CD4-positive, CD25-positive, alpha-beta regulatory T cell (primary cell): ENCODE measurements at regions not wholly inside any gene's neighbourhood (a gene's known extent, or its start where the extent isn't known, plus 50 kb on each side); places are given as distances from the start of the nearest gene placed in this dataset.

Experiments
- ATAC-seq, 2 donors: fragments of 150-1000 bp; cut with Tn5 transposase; one replicate each; pipeline ENCODE4 v1.10.0; 2021; ENCODE audit warnings: low read depth in 2 of 2, moderate number of reproducible peaks in 2 of 2, moderate library complexity in 1 of 2
- DNase-seq, 3 donors: peaks; one replicate each; pipeline versions ENCODE4 v3.0.0 to v3.0.0-alpha.2; 2012 to 2022; ENCODE audit warnings: mixed read lengths in 1 of 3
- H3K27ac ChIP-seq: one replicate; pipeline ENCODE4 v1.7.0; 2013; ENCODE audit warnings: mild to moderate bottlenecking, low read length; ENCODE audit not compliant: insufficient read depth, poor library complexity, severe bottlenecking
- H3K27me3 ChIP-seq: one replicate; pipeline ENCODE4 v1.7.0; 2013; ENCODE audit warnings: low read length; ENCODE audit not compliant: control insufficient read depth, insufficient read depth
- H3K36me3 ChIP-seq: one replicate; pipeline ENCODE4 v1.7.0; 2013; ENCODE audit warnings: mild to moderate bottlenecking, low read length, moderate library complexity; ENCODE audit not compliant: control insufficient read depth, insufficient read depth
- H3K4me1 ChIP-seq: 2 replicates; pipeline ENCODE4 v1.7.0; 2013; ENCODE audit warnings: mild to moderate bottlenecking, low read length; ENCODE audit not compliant: insufficient read depth, control insufficient read depth, poor library complexity, severe bottlenecking
- H3K4me3 ChIP-seq: one replicate; pipeline ENCODE4 v1.7.0; 2013; ENCODE audit warnings: low read depth, mild to moderate bottlenecking, low read length, moderate library complexity
- H3K9me3 ChIP-seq, 2 experiments: 1 replicate in 1 of 2; 2 replicates in 1 of 2; pipeline ENCODE4 v1.7.0; 2013; ENCODE audit warnings: low read length in 2 of 2, mild to moderate bottlenecking in 1 of 2, moderate library complexity in 1 of 2; ENCODE audit not compliant: control insufficient read depth in 2 of 2
- H3K27ac Mint-ChIP-seq, 3 donors: one replicate each; pipeline ENCODE4 v1.8.0; 2020 to 2022; ENCODE audit warnings: mild to moderate bottlenecking in 3 of 3, mixed read lengths in 3 of 3, moderate library complexity in 2 of 3
- H3K27me3 Mint-ChIP-seq: one replicate; pipeline ENCODE4 v1.8.0; 2022; ENCODE audit warnings: mild to moderate bottlenecking, mixed read lengths
- H3K36me3 Mint-ChIP-seq: one replicate; pipeline ENCODE4 v1.8.0; 2020; ENCODE audit warnings: mixed read lengths
- H3K4me1 Mint-ChIP-seq, 4 donors: one replicate each; pipeline ENCODE4 v1.8.0; 2020 to 2022; ENCODE audit warnings: mixed read lengths in 4 of 4, mild to moderate bottlenecking in 1 of 4
- H3K4me3 Mint-ChIP-seq, 4 donors: one replicate each; pipeline ENCODE4 v1.8.0; 2020 to 2022; ENCODE audit warnings: mild to moderate bottlenecking in 4 of 4, mixed read lengths in 4 of 4, moderate library complexity in 3 of 4
- H3K9me3 Mint-ChIP-seq, 7 donors: one replicate each; pipeline ENCODE4 v1.8.0; 2020 to 2022; ENCODE audit warnings: mixed read lengths in 7 of 7, mild to moderate bottlenecking in 3 of 7, moderate library complexity in 2 of 7

GRCh38 chr12:77352946-77353345, 287.6 kb upstream of the E2F7 start:
- Mint-ChIP-seq H3K27ac (no peak overlapping the region), H3K36me3 (no peaks in the 10 kb centered on the region), H3K9me3 (peaks cover 0 to 3% (median 0%) of the 10 kb centered on the region in 7 donors), H3K4me1 (no peaks in the 10 kb centered on the region), H3K27me3 (no peaks in the 10 kb centered on the region), H3K4me3 (no peak overlapping the region)
- Histone ChIP-seq H3K27me3 (no peaks in the 10 kb centered on the region), H3K36me3 (no peaks in the 10 kb centered on the region), H3K27ac (no peak overlapping the region), H3K4me1 (no peaks in the 10 kb centered on the region), H3K9me3 (no peaks in the 10 kb centered on the region), H3K4me3 (no peak overlapping the region)
- ATAC-seq (no peak), DNase-seq (no peak)

- H3K27me3 Mint-ChIP-seq = no peaks in the 10 kb centered on the region
- no peak overlapping the region for H3K27ac Mint-ChIP-seq
- no peak overlapping the region for H3K4me3 ChIP-seq
- H3K36me3 ChIP-seq = no peaks in the 10 kb centered on the region
- H3K27me3 ChIP-seq = no peaks in the 10 kb centered on the region
- H3K9me3 Mint-ChIP-seq = peaks cover 0 to 2% (median 0%) of the 10 kb centered on the region in 7 donors
- H3K4me1 ChIP-seq = no peaks in the 10 kb centered on the region
- H3K27ac ChIP-seq = no peak overlapping the region
- no peaks in the 10 kb centered on the region for H3K4me1 Mint-ChIP-seq
- no peaks in the 10 kb centered on the region for H3K9me3 ChIP-seq
- H3K36me3 Mint-ChIP-seq = no peaks in the 10 kb centered on the region
- ATAC-seq (no peak), DNase-seq (no peak)
- no peak overlapping the region for H3K4me3 Mint-ChIP-seq
Observed at GRCh38 chr12:77351860-77352259, 286.5 kb upstream of the E2F7 start.

GRCh38 chr12:77349689-77350370, 284.5 kb upstream of the E2F7 start:
- H3K27ac ChIP-seq = no peak overlapping the region
- no peaks in the 10 kb centered on the region for H3K36me3 ChIP-seq
- H3K4me1 ChIP-seq = no peaks in the 10 kb centered on the region
- DNase-seq = no peak
- no peak overlapping the region for H3K27ac Mint-ChIP-seq
- peaks cover 0 to 3% (median 0%) of the 10 kb centered on the region in 7 donors for H3K9me3 Mint-ChIP-seq
- H3K4me3 Mint-ChIP-seq = no peak overlapping the region
- H3K27me3 Mint-ChIP-seq = no peaks in the 10 kb centered on the region
- no peaks in the 10 kb centered on the region for H3K4me1 Mint-ChIP-seq
- no peak overlapping the region for H3K4me3 ChIP-seq
- H3K27me3 ChIP-seq = no peaks in the 10 kb centered on the region
- no peak for ATAC-seq
- no peaks in the 10 kb centered on the region for H3K36me3 Mint-ChIP-seq
- H3K9me3 ChIP-seq = no peaks in the 10 kb centered on the region

- no peaks in the 10 kb centered on the region for H3K4me1 ChIP-seq
- H3K9me3 Mint-ChIP-seq = peaks cover 0 to 3% (median 0%) of the 10 kb centered on the region in 7 donors
Observed at GRCh38 chr12:77347017-77347416, 281.6 kb upstream of the E2F7 start.

DNA sequence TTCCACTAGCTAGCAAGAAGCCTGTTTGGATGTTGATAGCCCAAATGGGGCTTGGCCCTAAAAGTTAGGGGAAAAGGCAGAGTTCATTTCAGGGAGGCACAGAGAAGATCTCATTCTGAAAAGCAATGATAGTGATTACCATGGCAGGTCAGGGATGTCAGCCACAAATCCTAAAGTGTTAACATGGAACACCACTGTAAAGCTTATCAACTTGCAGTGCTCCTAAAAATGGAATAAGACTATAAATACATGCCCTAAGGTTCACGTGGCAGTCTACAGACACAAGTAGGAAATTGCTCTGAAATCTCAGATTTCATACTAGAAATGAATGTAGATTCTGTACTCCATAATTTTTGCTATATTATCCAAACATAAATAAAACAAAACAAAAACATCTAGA, 280.0 kb upstream of the E2F7 start:
- Histone ChIP-seq H3K27me3 (no peaks in the 10 kb centered on the region), H3K27ac (no peak overlapping the region), H3K9me3 (no peaks in the 10 kb centered on the region), H3K4me1 (no peaks in the 10 kb centered on the region), H3K36me3 (no peaks in the 10 kb centered on the region), H3K4me3 (no peak overlapping the region)
- Mint-ChIP-seq H3K4me1 (no peaks in the 10 kb centered on the region), H3K36me3 (no peaks in the 10 kb centered on the region), H3K27me3 (no peaks in the 10 kb centered on the region), H3K27ac (no peak overlapping the region), H3K4me3 (no peak overlapping the region), H3K9me3 (peaks cover 0 to 3% (median 0%) of the 10 kb centered on the region in 7 donors)
- ATAC-seq = no peak
- no peak for DNase-seq

More at GRCh38 chr12:77347017-77347416, 281.6 kb upstream of the E2F7 start:
- Histone ChIP-seq H3K27ac (no peak overlapping the region), H3K27me3 (no peaks in the 10 kb centered on the region), H3K4me3 (no peak overlapping the region), H3K9me3 (no peaks in the 10 kb centered on the region), H3K36me3 (no peaks in the 10 kb centered on the region)
- Mint-ChIP-seq H3K4me3 (no peak overlapping the region), H3K4me1 (no peaks in the 10 kb centered on the region), H3K27ac (no peak overlapping the region), H3K27me3 (no peaks in the 10 kb centered on the region), H3K36me3 (no peaks in the 10 kb centered on the region)
- DNase-seq (no peak), ATAC-seq (no peak)

DNA sequence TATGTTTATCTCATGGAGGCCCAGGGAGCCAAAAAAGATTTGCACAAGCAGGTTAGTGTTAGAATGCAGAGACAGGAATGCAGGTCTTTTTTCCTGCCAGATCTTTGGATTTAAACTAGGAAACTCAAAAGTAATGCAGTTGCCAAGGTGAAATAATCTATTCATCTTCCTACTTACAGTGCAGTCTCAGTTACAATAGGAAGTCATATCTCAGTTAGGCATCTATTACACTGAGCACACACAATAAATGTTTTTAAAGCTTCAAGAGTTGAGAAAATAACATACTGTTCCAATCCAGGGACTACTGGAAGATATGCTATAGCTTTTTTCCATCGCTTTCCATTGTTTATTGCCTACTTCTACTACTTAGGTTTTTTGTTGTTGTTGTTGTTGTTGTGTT, 279.3 kb upstream of the E2F7 start:
- H3K36me3 ChIP-seq = no peaks in the 10 kb centered on the region
- no peaks in the 10 kb centered on the region for H3K27me3 Mint-ChIP-seq
- DNase-seq = no peak
- H3K4me1 ChIP-seq = no peaks in the 10 kb centered on the region
- H3K4me1 Mint-ChIP-seq = no peaks in the 10 kb centered on the region
- no peaks in the 10 kb centered on the region for H3K27me3 ChIP-seq
- no peak overlapping the region for H3K27ac ChIP-seq
- no peaks in the 10 kb centered on the region for H3K9me3 ChIP-seq
- H3K27ac Mint-ChIP-seq = no peak overlapping the region
- H3K36me3 Mint-ChIP-seq = no peaks in the 10 kb centered on the region
- H3K4me3 ChIP-seq = no peak overlapping the region
- H3K9me3 Mint-ChIP-seq = peaks cover 0 to 3% (median 0%) of the 10 kb centered on the region in 7 donors
- ATAC-seq = no peak
- H3K4me3 Mint-ChIP-seq = no peak overlapping the region

- no peak overlapping the region for H3K27ac Mint-ChIP-seq
- H3K27me3 Mint-ChIP-seq = no peaks in the 10 kb centered on the region
- Histone ChIP-seq H3K27me3 (no peaks in the 10 kb centered on the region), H3K4me3 (no peak overlapping the region), H3K36me3 (no peaks in the 10 kb centered on the region), H3K4me1 (no peaks in the 10 kb centered on the region), H3K9me3 (no peaks in the 10 kb centered on the region), H3K27ac (no peak overlapping the region)
- H3K9me3 Mint-ChIP-seq = peaks cover 0 to 3% (median 0%) of the 10 kb centered on the region in 7 donors
- H3K4me1 Mint-ChIP-seq = no peaks in the 10 kb centered on the region
- no peak overlapping the region for H3K4me3 Mint-ChIP-seq
- H3K36me3 Mint-ChIP-seq = no peaks in the 10 kb centered on the region
- ATAC-seq (no peak), DNase-seq (no peak)
Observed at GRCh38 chr12:77343291-77343690, 277.9 kb upstream of the E2F7 start.

GRCh38 chr12:77342253-77342652, 276.9 kb upstream of the E2F7 start:
- no peak overlapping the region for H3K27ac Mint-ChIP-seq
- H3K9me3 Mint-ChIP-seq = peaks cover 0 to 3% (median 0%) of the 10 kb centered on the region in 7 donors
- no peaks in the 10 kb centered on the region for H3K9me3 ChIP-seq
- no peaks in the 10 kb centered on the region for H3K4me1 ChIP-seq
- H3K4me1 Mint-ChIP-seq = no peaks in the 10 kb centered on the region
- ATAC-seq (no peak), DNase-seq (no peak)
- no peak overlapping the region for H3K4me3 Mint-ChIP-seq
- no peak overlapping the region for H3K27ac ChIP-seq
- H3K27me3 Mint-ChIP-seq = no peaks in the 10 kb centered on the region
- no peaks in the 10 kb centered on the region for H3K36me3 ChIP-seq
- H3K27me3 ChIP-seq = no peaks in the 10 kb centered on the region
- H3K36me3 Mint-ChIP-seq = no peaks in the 10 kb centered on the region
- H3K4me3 ChIP-seq = no peak overlapping the region
